ENCODE measurements at regions not wholly inside any gene's neighbourhood (a gene's known extent, or its start where the extent isn't known, plus 50 kb on each side); places are given as distances from the start of the nearest gene placed in this dataset.
"Not testable (repeated sequence)": the region's sequence is repeated elsewhere in the genome, so short reads cannot be mapped to it uniquely, and the experiment has no call there.

DNA sequence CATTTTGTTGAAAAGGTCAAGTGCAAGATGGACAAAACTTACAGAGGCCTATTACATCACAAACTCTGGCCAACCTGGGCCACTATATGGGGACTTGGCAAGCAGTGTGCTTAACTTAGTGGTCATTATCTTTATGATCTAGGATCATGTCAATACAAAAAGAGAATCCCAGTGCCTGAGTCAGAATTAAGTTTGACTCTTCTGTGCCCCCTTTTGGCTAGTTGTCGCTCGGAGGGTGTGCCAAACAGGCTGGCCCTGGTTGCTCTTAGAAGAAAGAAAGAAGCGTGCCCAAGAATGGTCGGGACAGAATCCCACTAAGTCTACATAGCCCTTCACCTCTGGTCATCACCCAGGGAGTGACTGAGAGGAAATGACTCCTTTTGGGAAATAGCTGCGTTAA is 100.1 kb downstream of the EIF4E start:
- Histone ChIP-seq H3K27me3 (ENCODE audit: control insufficient read depth in 2 of 2, insufficient read depth in 2 of 2, low read length in 2 of 2) (no peaks in the 10 kb centered on the region), H3K36me3 (ENCODE audit: control insufficient read depth in 2 of 2, insufficient read depth in 2 of 2, low read length in 2 of 2) (no peaks in the 10 kb centered on the region), H3K27ac (ENCODE audit: low read depth in 2 of 2, low read length in 2 of 2) (no peak overlapping the region), H3K4me1 (ENCODE audit: control insufficient read depth in 2 of 2, insufficient read depth in 2 of 2, low read length in 2 of 2) (peaks cover 0 to 4% of the 10 kb centered on the region in 2 donors), H3K9me3 (ENCODE audit: control insufficient read depth in 2 of 2, low read length in 2 of 2) (no peaks in the 10 kb centered on the region), H3K4me3 (ENCODE audit: low read length in 2 of 2) (no peak overlapping the region), H3K9ac (ENCODE audit: low read depth in 1 of 2, low read length in 2 of 2) (no peak overlapping the region)

DNA sequence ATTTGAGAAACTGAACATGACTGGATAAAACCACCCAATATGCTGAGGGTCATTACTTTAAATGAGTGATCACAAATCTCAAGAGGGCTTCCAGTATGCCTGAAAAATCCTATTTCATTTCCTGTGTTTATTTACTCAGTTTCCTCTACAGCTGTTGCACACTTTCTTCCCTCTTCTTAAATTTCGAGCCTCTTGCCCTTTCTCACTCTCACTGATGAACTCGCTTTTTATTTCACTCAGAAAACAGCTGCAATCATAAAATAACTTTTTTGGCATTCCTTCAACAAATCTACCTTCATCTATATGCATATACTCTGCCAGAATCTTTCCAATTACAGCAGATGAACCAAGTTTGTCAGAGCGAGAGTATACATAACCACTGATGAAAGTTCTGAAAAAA is 101.3 kb downstream of the EIF4E start:
- Histone ChIP-seq H3K36me3 (ENCODE audit: control insufficient read depth in 2 of 2, insufficient read depth in 2 of 2, low read length in 2 of 2) (no peaks in the 10 kb centered on the region), H3K4me3 (ENCODE audit: low read length in 2 of 2) (no peak overlapping the region), H3K4me1 (ENCODE audit: control insufficient read depth in 2 of 2, insufficient read depth in 2 of 2, low read length in 2 of 2) (peaks cover 0 to 4% of the 10 kb centered on the region in 2 donors), H3K27ac (ENCODE audit: low read depth in 2 of 2, low read length in 2 of 2) (no peak overlapping the region), H3K9me3 (ENCODE audit: control insufficient read depth in 2 of 2, low read length in 2 of 2) (no peaks in the 10 kb centered on the region), H3K27me3 (ENCODE audit: control insufficient read depth in 2 of 2, insufficient read depth in 2 of 2, low read length in 2 of 2) (no peaks in the 10 kb centered on the region), H3K9ac (ENCODE audit: low read depth in 1 of 2, low read length in 2 of 2) (no peak overlapping the region)

DNA sequence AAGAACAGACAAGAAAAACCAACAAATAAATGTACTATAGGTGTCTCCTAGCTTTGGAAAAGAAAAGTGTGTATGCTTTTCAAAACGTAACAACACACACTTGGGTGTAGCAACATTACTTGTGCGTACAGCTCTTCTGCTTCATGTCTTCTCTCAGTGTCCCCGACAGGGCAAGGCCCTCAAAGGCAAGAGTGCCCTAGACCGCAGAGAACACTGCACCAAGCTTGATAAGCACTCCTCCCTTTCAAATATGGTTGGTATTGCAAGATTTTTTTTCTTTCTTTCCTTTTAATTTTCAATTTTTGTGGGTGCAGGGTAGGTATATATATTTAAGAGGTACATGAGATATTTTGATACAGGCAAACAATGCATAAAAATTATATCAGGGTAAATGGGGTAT is 106.8 kb downstream of the EIF4E start:
- no peaks in the 10 kb centered on the region for H3K27me3 ChIP-seq (ENCODE audit: control insufficient read depth in 2 of 2, insufficient read depth in 2 of 2, low read length in 2 of 2)
- no peaks in the 10 kb centered on the region for H3K9me3 ChIP-seq (ENCODE audit: control insufficient read depth in 2 of 2, low read length in 2 of 2)
- no peaks in the 10 kb centered on the region for H3K36me3 ChIP-seq (ENCODE audit: control insufficient read depth in 2 of 2, insufficient read depth in 2 of 2, low read length in 2 of 2)
- no peak overlapping the region for H3K9ac ChIP-seq (ENCODE audit: low read depth in 1 of 2, low read length in 2 of 2)
- no peak overlapping the region for H3K27ac ChIP-seq (ENCODE audit: low read depth in 2 of 2, low read length in 2 of 2)
- peaks cover 0 to under 1% of the 10 kb centered on the region in 2 donors for H3K4me1 ChIP-seq (ENCODE audit: control insufficient read depth in 2 of 2, insufficient read depth in 2 of 2, low read length in 2 of 2)
- no peak overlapping the region for H3K4me3 ChIP-seq (ENCODE audit: low read length in 2 of 2)

DNA sequence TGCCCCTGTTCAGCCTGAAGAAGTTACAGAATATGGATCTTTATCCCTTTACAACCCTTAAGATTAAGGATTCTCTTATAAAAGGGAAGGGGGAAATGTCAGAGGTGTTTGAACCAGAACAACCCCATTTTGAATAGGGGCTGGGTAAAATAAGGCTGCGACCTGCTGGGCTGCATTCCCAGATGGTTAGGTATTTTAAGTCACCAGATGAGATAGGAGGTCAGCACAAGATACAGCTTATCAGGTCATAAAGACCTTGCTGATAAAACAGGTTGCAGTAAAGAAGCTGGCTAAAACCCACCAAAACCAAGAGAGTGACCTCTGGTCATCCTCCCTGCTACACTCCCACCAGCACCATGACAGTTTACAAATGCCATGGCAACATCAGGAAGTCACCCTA is 110.8 kb downstream of the EIF4E start:
- not testable (repeated sequence) for H3K9me3 ChIP-seq (ENCODE audit: control insufficient read depth in 2 of 2, low read length in 2 of 2); H3K9ac ChIP-seq (ENCODE audit: low read depth in 1 of 2, low read length in 2 of 2); H3K4me1 ChIP-seq (ENCODE audit: control insufficient read depth in 2 of 2, insufficient read depth in 2 of 2, low read length in 2 of 2); H3K27me3 ChIP-seq (ENCODE audit: control insufficient read depth in 2 of 2, insufficient read depth in 2 of 2, low read length in 2 of 2); H3K36me3 ChIP-seq (ENCODE audit: control insufficient read depth in 2 of 2, insufficient read depth in 2 of 2, low read length in 2 of 2); H3K4me3 ChIP-seq (ENCODE audit: low read length in 2 of 2); H3K27ac ChIP-seq (ENCODE audit: low read depth in 2 of 2, low read length in 2 of 2)

DNA sequence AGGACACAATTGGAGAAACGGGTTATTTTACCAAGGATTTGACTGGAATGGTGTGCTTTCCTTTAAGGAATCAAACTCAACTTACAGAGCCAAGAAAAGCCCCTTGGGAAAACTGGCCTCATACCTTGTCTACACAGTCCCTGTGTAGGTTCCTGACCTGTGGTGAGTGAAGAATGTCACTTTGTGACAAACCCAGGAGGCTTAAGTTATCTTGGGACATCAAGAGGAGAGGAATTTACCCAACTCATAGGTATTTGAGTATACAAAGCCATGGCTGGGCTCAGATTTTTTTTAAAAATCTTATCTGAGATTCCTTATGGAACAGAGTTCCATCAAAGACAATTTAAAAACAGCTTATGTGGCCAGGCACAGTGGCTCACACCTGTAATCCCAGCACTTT is 112.1 kb downstream of the EIF4E start:
- Histone ChIP-seq H3K9me3 (ENCODE audit: control insufficient read depth in 2 of 2, low read length in 2 of 2) (no peaks in the 10 kb centered on the region), H3K27ac (ENCODE audit: low read depth in 2 of 2, low read length in 2 of 2) (no peak overlapping the region), H3K27me3 (ENCODE audit: control insufficient read depth in 2 of 2, insufficient read depth in 2 of 2, low read length in 2 of 2) (no peaks in the 10 kb centered on the region), H3K4me3 (ENCODE audit: low read length in 2 of 2) (no peak overlapping the region), H3K4me1 (ENCODE audit: control insufficient read depth in 2 of 2, insufficient read depth in 2 of 2, low read length in 2 of 2) (no peaks in the 10 kb centered on the region), H3K9ac (ENCODE audit: low read depth in 1 of 2, low read length in 2 of 2) (no peak overlapping the region), H3K36me3 (ENCODE audit: control insufficient read depth in 2 of 2, insufficient read depth in 2 of 2, low read length in 2 of 2) (no peaks in the 10 kb centered on the region)

- H3K4me3 ChIP-seq (ENCODE audit: low read length in 2 of 2), result no peak overlapping the region
- no peak overlapping the region for H3K9ac ChIP-seq (ENCODE audit: low read depth in 1 of 2, low read length in 2 of 2)
- no peaks in the 10 kb centered on the region for H3K4me1 ChIP-seq (ENCODE audit: control insufficient read depth in 2 of 2, insufficient read depth in 2 of 2, low read length in 2 of 2)
- no peaks in the 10 kb centered on the region for H3K36me3 ChIP-seq (ENCODE audit: control insufficient read depth in 2 of 2, insufficient read depth in 2 of 2, low read length in 2 of 2)
- no peaks in the 10 kb centered on the region for H3K27me3 ChIP-seq (ENCODE audit: control insufficient read depth in 2 of 2, insufficient read depth in 2 of 2, low read length in 2 of 2)
- no peak overlapping the region for H3K27ac ChIP-seq (ENCODE audit: low read depth in 2 of 2, low read length in 2 of 2)
- H3K9me3 ChIP-seq (ENCODE audit: control insufficient read depth in 2 of 2, low read length in 2 of 2), result no peaks in the 10 kb centered on the region
Measured at GRCh38 chr4:98816386-98816785, 112.5 kb downstream of the EIF4E start.

- Histone ChIP-seq H3K9ac (ENCODE audit: low read depth in 1 of 2, low read length in 2 of 2) (no peak overlapping the region), H3K4me1 (ENCODE audit: control insufficient read depth in 2 of 2, insufficient read depth in 2 of 2, low read length in 2 of 2) (no peaks in the 10 kb centered on the region), H3K36me3 (ENCODE audit: control insufficient read depth in 2 of 2, insufficient read depth in 2 of 2, low read length in 2 of 2) (no peaks in the 10 kb centered on the region), H3K4me3 (ENCODE audit: low read length in 2 of 2) (no peak overlapping the region), H3K27me3 (ENCODE audit: control insufficient read depth in 2 of 2, insufficient read depth in 2 of 2, low read length in 2 of 2) (no peaks in the 10 kb centered on the region), H3K9me3 (ENCODE audit: control insufficient read depth in 2 of 2, low read length in 2 of 2) (no peaks in the 10 kb centered on the region), H3K27ac (ENCODE audit: low read depth in 2 of 2, low read length in 2 of 2) (no peak overlapping the region)
Measured at GRCh38 chr4:98804403-98804802, 124.5 kb downstream of the EIF4E start.

- H3K4me3 ChIP-seq (ENCODE audit: low read length in 2 of 2), result no peak overlapping the region
- no peak overlapping the region for H3K9ac ChIP-seq (ENCODE audit: low read depth in 1 of 2, low read length in 2 of 2)
- H3K9me3 ChIP-seq (ENCODE audit: control insufficient read depth in 2 of 2, low read length in 2 of 2), result no peaks in the 10 kb centered on the region
- H3K27ac ChIP-seq (ENCODE audit: low read depth in 2 of 2, low read length in 2 of 2), result no peak overlapping the region
- no peaks in the 10 kb centered on the region for H3K36me3 ChIP-seq (ENCODE audit: control insufficient read depth in 2 of 2, insufficient read depth in 2 of 2, low read length in 2 of 2)
- H3K4me1 ChIP-seq (ENCODE audit: control insufficient read depth in 2 of 2, insufficient read depth in 2 of 2, low read length in 2 of 2), result no peaks in the 10 kb centered on the region
- no peaks in the 10 kb centered on the region for H3K27me3 ChIP-seq (ENCODE audit: control insufficient read depth in 2 of 2, insufficient read depth in 2 of 2, low read length in 2 of 2)
Measured at GRCh38 chr4:98803251-98803650, 125.7 kb downstream of the EIF4E start.

DNA sequence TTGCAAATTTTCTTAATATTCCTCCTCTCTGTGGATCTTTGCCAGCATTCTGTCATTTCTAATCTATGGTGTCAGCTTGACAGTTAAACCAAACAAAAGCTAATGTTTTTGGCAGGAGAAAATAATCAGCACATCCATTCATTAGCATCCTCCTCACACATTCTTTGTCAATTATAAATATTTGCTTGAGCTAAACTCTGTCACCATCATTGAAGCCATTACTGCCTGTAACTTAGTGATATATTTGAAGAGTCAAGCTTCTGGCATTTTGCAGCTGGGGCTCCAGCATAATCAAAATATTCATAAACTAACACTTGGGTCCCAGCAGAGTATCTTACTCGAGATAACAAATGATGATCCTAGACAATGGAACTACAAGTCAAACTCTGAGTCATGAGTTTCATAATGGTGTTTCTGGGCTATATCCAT is 126.1 kb downstream of the EIF4E start:
- H3K4me3 ChIP-seq (ENCODE audit: low read length in 2 of 2), result no peak overlapping the region
- no peaks in the 10 kb centered on the region for H3K36me3 ChIP-seq (ENCODE audit: control insufficient read depth in 2 of 2, insufficient read depth in 2 of 2, low read length in 2 of 2)
- no peaks in the 10 kb centered on the region for H3K4me1 ChIP-seq (ENCODE audit: control insufficient read depth in 2 of 2, insufficient read depth in 2 of 2, low read length in 2 of 2)
- no peaks in the 10 kb centered on the region for H3K27me3 ChIP-seq (ENCODE audit: control insufficient read depth in 2 of 2, insufficient read depth in 2 of 2, low read length in 2 of 2)
- H3K9me3 ChIP-seq (ENCODE audit: control insufficient read depth in 2 of 2, low read length in 2 of 2), result no peaks in the 10 kb centered on the region
- no peak overlapping the region for H3K27ac ChIP-seq (ENCODE audit: low read depth in 2 of 2, low read length in 2 of 2)
- no peak overlapping the region for H3K9ac ChIP-seq (ENCODE audit: low read depth in 1 of 2, low read length in 2 of 2)

- Histone ChIP-seq H3K9me3 (ENCODE audit: control insufficient read depth in 2 of 2, low read length in 2 of 2) (no peaks in the 10 kb centered on the region), H3K9ac (ENCODE audit: low read depth in 1 of 2, low read length in 2 of 2) (no peak overlapping the region), H3K4me3 (ENCODE audit: low read length in 2 of 2) (no peak overlapping the region), H3K36me3 (ENCODE audit: control insufficient read depth in 2 of 2, insufficient read depth in 2 of 2, low read length in 2 of 2) (no peaks in the 10 kb centered on the region), H3K27me3 (ENCODE audit: control insufficient read depth in 2 of 2, insufficient read depth in 2 of 2, low read length in 2 of 2) (no peaks in the 10 kb centered on the region), H3K27ac (ENCODE audit: low read depth in 2 of 2, low read length in 2 of 2) (no peak overlapping the region), H3K4me1 (ENCODE audit: control insufficient read depth in 2 of 2, insufficient read depth in 2 of 2, low read length in 2 of 2) (no peaks in the 10 kb centered on the region)
Measured at GRCh38 chr4:98801259-98801725, 127.6 kb downstream of the EIF4E start.

GRCh38 chr4:98796991-98797390 is 131.9 kb downstream of the EIF4E start:
- Histone ChIP-seq H3K9ac (ENCODE audit: low read depth in 1 of 2, low read length in 2 of 2) (no peak overlapping the region), H3K4me3 (ENCODE audit: low read length in 2 of 2) (no peak overlapping the region), H3K9me3 (ENCODE audit: control insufficient read depth in 2 of 2, low read length in 2 of 2) (no peaks in the 10 kb centered on the region), H3K36me3 (ENCODE audit: control insufficient read depth in 2 of 2, insufficient read depth in 2 of 2, low read length in 2 of 2) (no peaks in the 10 kb centered on the region), H3K27me3 (ENCODE audit: control insufficient read depth in 2 of 2, insufficient read depth in 2 of 2, low read length in 2 of 2) (no peaks in the 10 kb centered on the region), H3K27ac (ENCODE audit: low read depth in 2 of 2, low read length in 2 of 2) (no peak overlapping the region), H3K4me1 (ENCODE audit: control insufficient read depth in 2 of 2, insufficient read depth in 2 of 2, low read length in 2 of 2) (no peaks in the 10 kb centered on the region)
